Keratinocyte (primary cell): ENCODE measurements at regions not wholly inside any gene's neighbourhood (a gene's known extent, or its start where the extent isn't known, plus 50 kb on each side); places are given as distances from the start of the nearest gene placed in this dataset.

ENCODE experiments used
- DNase-seq: peaks from one replicate; pipeline ENCODE4 v3.0.0-alpha.2; 2011; ENCODE audit warnings: low read depth, missing footprints, low spot score
- FAIRE-seq: peaks from 2 replicates; lab custom pipeline; 2011; peaks lifted over from hg19 to GRCh38; lab: Jason Lieb, UNC
- H2AFZ ChIP-seq: 2 replicates; pipeline ENCODE4 v1.6.0; 2012; ENCODE audit warnings: low read length, control low read depth, inconsistent platforms; ENCODE audit not compliant: control insufficient read depth
- H3K27ac ChIP-seq: 2 replicates; pipeline ENCODE4 v1.5.1; 2011; ENCODE audit warnings: low read length; ENCODE audit not compliant: control insufficient read depth, insufficient read depth
- H3K27me3 ChIP-seq: 3 replicates; pipeline ENCODE4 v1.6.0; 2011; ENCODE audit warnings: low read length; ENCODE audit not compliant: control insufficient read depth, insufficient read depth; ENCODE audit errors: extremely low read depth
- H3K36me3 ChIP-seq, 2 experiments: 2 replicates in 1 of 2; 3 replicates in 1 of 2; pipeline ENCODE4 v1.5.1; 2011; ENCODE audit warnings: low read length in 2 of 2, mild to moderate bottlenecking in 1 of 2; ENCODE audit not compliant: control insufficient read depth in 2 of 2, insufficient read depth in 2 of 2; ENCODE audit errors: extremely low read depth in 1 of 2
- H3K4me1 ChIP-seq: 3 replicates; pipeline ENCODE4 v1.5.1; 2011; ENCODE audit warnings: low read length; ENCODE audit not compliant: control insufficient read depth, insufficient read depth; ENCODE audit errors: extremely low read depth
- H3K4me2 ChIP-seq: 3 replicates; pipeline ENCODE4 v1.6.0; 2011; ENCODE audit warnings: low read depth, low read length; ENCODE audit not compliant: control insufficient read depth, insufficient read depth; ENCODE audit errors: extremely low read depth
- H3K4me3 ChIP-seq, 3 experiments: fragments of 200-600 bp in 1 of 3; sonication (generic) in 1 of 3; 2 replicates in 2 of 3; 3 replicates in 1 of 3; pipeline ENCODE4 v1.5.1; 2011 to 2016; ENCODE audit warnings: low read length in 3 of 3, mild to moderate bottlenecking in 3 of 3, control low read depth in 2 of 3, inconsistent platforms in 1 of 3, low read depth in 1 of 3, mixed read lengths in 1 of 3, mixed run types in 1 of 3, moderate library complexity in 1 of 3; ENCODE audit not compliant: control insufficient read depth in 2 of 3, insufficient read depth in 2 of 3; ENCODE audit errors: extremely low read depth in 1 of 3
- H3K79me2 ChIP-seq: 2 replicates; pipeline ENCODE4 v1.6.0; 2012; ENCODE audit warnings: low read length; ENCODE audit not compliant: control insufficient read depth, insufficient read depth
- H3K9ac ChIP-seq: 3 replicates; pipeline ENCODE4 v1.6.0; 2011; ENCODE audit warnings: low read length; ENCODE audit not compliant: control insufficient read depth, insufficient read depth; ENCODE audit errors: extremely low read depth
- H3K9me1 ChIP-seq: 3 replicates; pipeline ENCODE4 v1.6.0; 2011; ENCODE audit warnings: low read length; ENCODE audit not compliant: control insufficient read depth, insufficient read depth; ENCODE audit errors: extremely low read depth
- H3K9me3 ChIP-seq: 2 replicates; pipeline ENCODE4 v1.5.1; 2012; ENCODE audit warnings: low read depth, low read length; ENCODE audit not compliant: control insufficient read depth
- H4K20me1 ChIP-seq: 3 replicates; pipeline ENCODE4 v1.6.0; 2011; ENCODE audit warnings: low read length; ENCODE audit not compliant: control insufficient read depth, insufficient read depth; ENCODE audit errors: extremely low read depth
- CTCF ChIP-seq, 3 experiments: IDR thresholded peaks in 1 of 3; conservative IDR thresholded peaks in 1 of 3; optimal IDR thresholded peaks in 1 of 3; 2 replicates in 2 of 3; 3 replicates in 1 of 3; pipeline versions ENCODE3 to v1.5.1; 2011; ENCODE audit warnings: low read length in 3 of 3, mild to moderate bottlenecking in 3 of 3, moderate library complexity in 2 of 3, control low read depth in 1 of 3, inconsistent platforms in 1 of 3; ENCODE audit not compliant: insufficient read depth in 2 of 3; ENCODE audit errors: extremely low read depth in 1 of 3
- EZH2 ChIP-seq: IDR thresholded peaks from one replicate; pipeline ENCODE4 v1.6.1; 2012; ENCODE audit warnings: inconsistent platforms, mild to moderate bottlenecking, low read length, moderate library complexity
- dilution Hi-C: fragments of 300-500 bp; cut with MboI; formaldehyde crosslinking; loops from one replicate; pipeline ENCODE4 v1.7.0; 2020; ENCODE audit warnings: low sequenced_read_pairs; ENCODE audit not compliant: extremely low pct_ligation_motif_present

- Histone ChIP-seq H3K9me3 (no peaks in the 10 kb centered on the region), H3K4me3 (no peak overlapping the region), H3K27me3 (peaks cover 12% of the 10 kb centered on the region), H3K4me1 (no peaks in the 10 kb centered on the region), H3K9me1 (no peaks in the 10 kb centered on the region), H3K9ac (no peak overlapping the region), H3K27ac (no peak overlapping the region), H3K79me2 (no peaks in the 10 kb centered on the region), H2AFZ (no peak overlapping the region), H3K36me3 (no peaks in the 10 kb centered on the region), H4K20me1 (no peaks in the 10 kb centered on the region), H3K4me2 (no peak overlapping the region)
- no peak for DNase-seq
- dilution Hi-C loops = no loop called here
- TF ChIP-seq CTCF (optimal IDR thresholded peaks at IDR 0.05 in 1 of 3, IDR thresholded peaks at IDR 0.05 in 1 of 3, conservative IDR thresholded peaks at IDR 0.05 in 1 of 3; ENCODE audit: extremely low read depth in 1 of 3, insufficient read depth in 2 of 3, low read length in 3 of 3) (no peak), EZH2 (no peak)
- FAIRE-seq = no peak
Observed at GRCh38 chr10:78691301-78692030, 377.3 kb upstream of the ZMIZ1 start.

GRCh38 chr10:78692071-78692470 lies 376.7 kb upstream of the ZMIZ1 start:
- FAIRE-seq = no peak
- no peaks in the 10 kb centered on the region for H3K9me1 ChIP-seq
- no peaks in the 10 kb centered on the region for H3K79me2 ChIP-seq

More at GRCh38 chr10:78692071-78692470, 376.7 kb upstream of the ZMIZ1 start:
- Histone ChIP-seq H3K27ac (no peak overlapping the region), H3K4me2 (no peak overlapping the region), H2AFZ (no peak overlapping the region), H3K9ac (no peak overlapping the region), H3K36me3 (no peaks in the 10 kb centered on the region), H4K20me1 (no peaks in the 10 kb centered on the region), H3K27me3 (peaks cover 12% of the 10 kb centered on the region), H3K4me3 (no peak overlapping the region), H3K4me1 (no peaks in the 10 kb centered on the region), H3K9me3 (no peaks in the 10 kb centered on the region)
- TF ChIP-seq EZH2 = no peak
- no peak for TF ChIP-seq CTCF (optimal IDR thresholded peaks at IDR 0.05 in 1 of 3, IDR thresholded peaks at IDR 0.05 in 1 of 3, conservative IDR thresholded peaks at IDR 0.05 in 1 of 3; ENCODE audit: extremely low read depth in 1 of 3, insufficient read depth in 2 of 3, low read length in 3 of 3)
- no peak for DNase-seq
- dilution Hi-C loops = no loop called here
